Activated CD4-positive, alpha-beta T cell treated with anti-CD3 and anti-CD28 coated beads for 36 hours (primary cell): ENCODE measurements at regions not wholly inside any gene's neighbourhood (a gene's known extent, or its start where the extent isn't known, plus 50 kb on each side); places are given as distances from the start of the nearest gene placed in this dataset.

ENCODE experiments used
- ATAC-seq: fragments of 200-7000 bp; cut with Tn5 transposase; one replicate; pipeline ENCODE4 v1.10.0; 2021; ENCODE audit warnings: mild to moderate bottlenecking, moderate library complexity
- CTCF ChIA-PET: fragments of 350-600 bp; sonication (Branson Sonifier 250); formaldehyde crosslinking; loops from one replicate; lab custom pipeline; 2021; ENCODE audit warnings: antibody characterized with exemption; lab: Charles Lee
- POLR2A ChIA-PET: fragments of 350-600 bp; sonication (Branson Sonifier 250); formaldehyde crosslinking; loops from one replicate; lab custom pipeline; 2021; ENCODE audit warnings: antibody characterized with exemption, inconsistent platforms; lab: Charles Lee
- DNase-seq: peaks from one replicate; pipeline ENCODE4 v3.0.0-alpha.2; 2020
- H3K27ac Mint-ChIP-seq: one replicate; pipeline ENCODE4 v1.8.0; 2021; ENCODE audit warnings: mixed read lengths
- H3K27me3 Mint-ChIP-seq: one replicate; pipeline ENCODE4 v1.8.0; 2021; ENCODE audit warnings: mixed read lengths
- H3K36me3 Mint-ChIP-seq: one replicate; pipeline ENCODE4 v1.8.0; 2021; ENCODE audit warnings: low read depth, mixed read lengths
- H3K4me1 Mint-ChIP-seq: one replicate; pipeline ENCODE4 v1.8.0; 2021; ENCODE audit warnings: mixed read lengths
- H3K4me3 Mint-ChIP-seq: one replicate; pipeline ENCODE4 v1.8.0; 2021; ENCODE audit warnings: mild to moderate bottlenecking, moderate library complexity, mixed read lengths
- H3K9me3 Mint-ChIP-seq: one replicate; pipeline ENCODE4 v1.8.0; 2021; ENCODE audit warnings: low read depth, mixed read lengths
- intact Hi-C, 2 experiments: fragments of 100-400 bp; cut with DNase I in 1 of 2; cut with micrococcal nuclease in 1 of 2; formaldehyde crosslinking; loops; one replicate each; pipeline versions ENCODE4 v1.14.2 to v1.15.1; 2022 to 2024; cut with DNase I, micrococcal nuclease

- intact Hi-C loops = no loop called here
- POLR2A ChIA-PET = no interaction called here
- CTCF ChIA-PET = no interaction called here
- no peaks in the 10 kb centered on the region for H3K27me3 Mint-ChIP-seq
- DNase-seq (no peak), ATAC-seq (no peak)
- H3K4me1 Mint-ChIP-seq = no peaks in the 10 kb centered on the region
- H3K27ac Mint-ChIP-seq = no peak overlapping the region
- H3K36me3 Mint-ChIP-seq = no peaks in the 10 kb centered on the region
- H3K9me3 Mint-ChIP-seq = peaks cover 4% of the 10 kb centered on the region
- H3K4me3 Mint-ChIP-seq = no peak overlapping the region
Observed at GRCh38 chr2:150101947-150102346, 385.5 kb downstream of the RND3 start.

- Mint-ChIP-seq H3K4me1 (no peaks in the 10 kb centered on the region), H3K27me3 (no peaks in the 10 kb centered on the region), H3K9me3 (no peaks in the 10 kb centered on the region), H3K27ac (no peak overlapping the region), H3K36me3 (no peaks in the 10 kb centered on the region), H3K4me3 (no peak overlapping the region)
- ATAC-seq (no peak), DNase-seq (no peak)
- ChIA-PET CTCF (no interaction called here), POLR2A (no interaction called here)
- intact Hi-C loops = no loop called here
Observed at GRCh38 chr2:150100834-150101233, 386.6 kb downstream of the RND3 start.

DNA sequence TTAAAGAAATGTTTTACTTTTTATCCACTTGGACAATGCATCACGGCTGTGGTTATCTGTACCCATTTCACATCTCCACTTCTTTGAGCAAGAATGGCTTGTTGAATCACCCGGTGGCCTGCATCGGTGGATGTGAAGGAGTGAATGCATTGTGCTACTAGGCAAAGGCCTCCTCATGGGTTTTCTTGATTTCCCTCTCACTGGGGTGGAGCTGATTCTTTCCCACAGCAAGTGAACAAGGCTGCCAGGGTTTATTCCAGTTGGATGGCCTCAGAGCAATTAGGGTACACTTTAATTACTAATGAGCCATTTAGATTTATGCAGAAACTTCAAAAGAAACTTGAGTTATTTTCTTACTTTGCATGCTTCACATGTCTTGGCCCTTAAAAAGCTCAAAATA is 387.1 kb downstream of the RND3 start:
- no peak overlapping the region for H3K4me3 Mint-ChIP-seq
- H3K9me3 Mint-ChIP-seq = no peaks in the 10 kb centered on the region
- ATAC-seq (no peak), DNase-seq (no peak)
- H3K27ac Mint-ChIP-seq = no peak overlapping the region
- no peaks in the 10 kb centered on the region for H3K36me3 Mint-ChIP-seq
- no peaks in the 10 kb centered on the region for H3K27me3 Mint-ChIP-seq
- POLR2A ChIA-PET = no interaction called here
- CTCF ChIA-PET = interaction anchor here (0.6 kb wide), 1 partner anchor 1166 kb away, joined by 3 read pairs; no protein-coding TSS in a partner anchor
- intact Hi-C loops = no loop called here
- no peaks in the 10 kb centered on the region for H3K4me1 Mint-ChIP-seq

DNA sequence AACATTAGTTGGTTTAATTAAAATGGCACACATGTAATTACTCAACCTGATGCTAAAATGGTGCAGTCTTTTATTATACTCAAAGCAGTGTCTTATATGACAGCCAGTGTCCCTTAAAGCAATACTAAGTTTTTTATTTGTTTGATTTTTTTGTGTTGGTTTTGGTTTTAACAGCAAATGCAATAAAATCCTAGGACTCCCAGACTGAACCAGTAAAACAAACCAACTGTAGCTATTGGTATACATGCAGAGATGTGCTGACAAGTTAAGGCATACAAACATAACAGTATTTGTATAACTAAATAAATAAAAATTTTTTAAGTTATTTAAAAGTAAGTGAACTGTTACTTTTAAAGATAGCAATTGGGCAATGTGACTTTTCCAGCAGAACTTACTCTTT is 387.7 kb downstream of the RND3 start:
- POLR2A ChIA-PET = no interaction called here
- Mint-ChIP-seq H3K4me3 (no peak overlapping the region), H3K4me1 (no peaks in the 10 kb centered on the region), H3K9me3 (no peaks in the 10 kb centered on the region), H3K27me3 (no peaks in the 10 kb centered on the region), H3K36me3 (no peaks in the 10 kb centered on the region), H3K27ac (no peak overlapping the region)
- intact Hi-C loops = no loop called here
- DNase-seq (no peak), ATAC-seq (no peak)
- CTCF ChIA-PET = interaction anchor here (0.6 kb wide), 1 partner anchor 1167 kb away, joined by 3 read pairs; no protein-coding TSS in a partner anchor

DNA sequence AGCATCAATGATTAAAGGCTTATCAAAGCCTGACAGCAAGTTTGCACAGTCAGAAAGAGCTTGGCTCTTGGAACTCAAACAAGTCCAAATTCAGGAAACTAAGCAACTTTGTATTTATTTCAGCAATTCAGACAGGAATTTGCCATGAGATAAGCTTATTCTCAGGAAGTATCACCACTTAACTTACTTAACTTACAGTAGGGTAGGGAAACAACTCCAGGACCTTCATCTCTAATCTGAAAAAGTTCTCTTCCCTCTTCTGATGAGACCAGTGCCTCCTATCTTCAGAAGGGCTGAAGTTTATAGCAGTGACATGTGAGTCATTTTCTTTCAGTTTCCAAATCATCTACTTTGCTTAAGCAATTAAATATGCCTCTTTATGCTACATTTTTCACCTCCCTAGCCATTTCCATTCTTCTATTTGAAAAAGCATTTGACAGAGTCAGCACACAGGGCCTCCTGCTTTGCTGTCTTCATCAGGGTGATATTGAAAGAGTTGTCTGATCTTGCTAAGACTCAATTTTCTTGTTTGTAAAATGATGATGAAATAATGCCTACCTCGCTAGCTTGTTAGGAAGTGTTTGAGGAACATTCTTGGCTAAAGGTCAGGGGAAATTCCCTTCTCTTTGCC is 389.5 kb downstream of the RND3 start:
- POLR2A ChIA-PET = no interaction called here
- ATAC-seq (no peak), DNase-seq (no peak)
- CTCF ChIA-PET = no interaction called here
- Mint-ChIP-seq H3K4me3 (no peak overlapping the region), H3K9me3 (no peaks in the 10 kb centered on the region), H3K27me3 (no peaks in the 10 kb centered on the region), H3K4me1 (no peaks in the 10 kb centered on the region), H3K27ac (no peak overlapping the region), H3K36me3 (no peaks in the 10 kb centered on the region)
- intact Hi-C loops = no loop called here

DNA sequence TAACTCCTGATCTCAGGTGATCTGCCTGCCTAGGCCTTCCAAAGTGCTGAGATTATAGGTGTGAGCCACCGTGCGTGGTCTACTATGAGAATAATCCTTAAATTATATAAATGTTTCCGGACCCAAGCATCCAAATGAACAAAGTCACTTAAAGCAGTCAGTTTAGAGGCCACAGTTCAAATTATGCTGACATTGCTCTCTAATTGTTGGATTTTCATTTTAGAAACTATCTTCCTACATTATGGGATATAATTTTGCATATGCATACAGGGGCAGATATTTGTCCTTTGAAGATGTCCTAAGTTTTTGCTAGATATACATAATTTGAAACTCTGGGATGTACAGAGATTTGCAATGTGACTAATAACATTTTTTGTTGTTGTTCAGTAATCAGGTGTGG is 390.1 kb downstream of the RND3 start:
- CTCF ChIA-PET = no interaction called here
- DNase-seq = no peak
- POLR2A ChIA-PET = no interaction called here
- Mint-ChIP-seq H3K27me3 (no peaks in the 10 kb centered on the region), H3K4me3 (no peak overlapping the region), H3K36me3 (no peaks in the 10 kb centered on the region), H3K27ac (no peak overlapping the region), H3K4me1 (no peaks in the 10 kb centered on the region), H3K9me3 (no peaks in the 10 kb centered on the region)
- intact Hi-C loops = no loop called here
- no peak for ATAC-seq

DNA sequence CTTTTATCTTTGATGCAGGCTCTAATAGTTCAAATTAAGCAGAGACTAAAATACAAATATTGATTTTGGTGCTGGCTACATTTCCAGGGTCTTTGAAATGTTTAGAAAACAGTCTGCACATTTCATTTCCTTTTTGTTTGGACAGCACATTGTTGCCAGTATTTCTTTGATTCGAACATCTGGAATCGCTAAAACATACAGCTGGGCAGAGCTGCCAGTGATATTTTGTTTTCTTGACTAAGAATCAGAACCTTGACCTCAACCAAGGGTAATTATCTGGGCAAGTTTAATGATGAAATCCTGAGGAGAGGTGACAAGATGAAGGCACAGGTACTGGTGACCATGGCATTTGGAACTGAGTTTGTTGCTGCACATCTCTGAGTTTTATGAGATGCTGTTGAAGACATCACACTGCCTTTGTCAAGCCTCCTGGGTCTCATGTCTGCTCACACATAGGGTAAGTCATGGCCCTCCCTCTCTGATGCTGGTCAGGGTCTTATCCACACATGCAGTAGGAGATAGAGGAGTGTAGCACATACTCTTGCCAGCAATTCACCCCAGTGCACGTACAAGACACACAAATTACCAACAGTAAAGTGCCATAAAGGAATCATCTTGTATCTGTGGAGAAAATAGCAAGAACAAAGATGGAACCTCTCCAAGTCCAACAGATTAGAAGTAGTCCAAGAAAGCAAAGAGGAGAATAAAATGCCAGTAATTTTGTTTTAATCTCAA is 391.9 kb downstream of the RND3 start:
- intact Hi-C loops = no loop called here
- ATAC-seq = no peak
- H3K27me3 Mint-ChIP-seq = no peaks in the 10 kb centered on the region
- ChIA-PET CTCF (no interaction called here), POLR2A (no interaction called here)
- H3K4me3 Mint-ChIP-seq = no peak overlapping the region
- no peak overlapping the region for H3K27ac Mint-ChIP-seq
- no peaks in the 10 kb centered on the region for H3K9me3 Mint-ChIP-seq
- no peak for DNase-seq
- no peaks in the 10 kb centered on the region for H3K36me3 Mint-ChIP-seq
- no peaks in the 10 kb centered on the region for H3K4me1 Mint-ChIP-seq

DNA sequence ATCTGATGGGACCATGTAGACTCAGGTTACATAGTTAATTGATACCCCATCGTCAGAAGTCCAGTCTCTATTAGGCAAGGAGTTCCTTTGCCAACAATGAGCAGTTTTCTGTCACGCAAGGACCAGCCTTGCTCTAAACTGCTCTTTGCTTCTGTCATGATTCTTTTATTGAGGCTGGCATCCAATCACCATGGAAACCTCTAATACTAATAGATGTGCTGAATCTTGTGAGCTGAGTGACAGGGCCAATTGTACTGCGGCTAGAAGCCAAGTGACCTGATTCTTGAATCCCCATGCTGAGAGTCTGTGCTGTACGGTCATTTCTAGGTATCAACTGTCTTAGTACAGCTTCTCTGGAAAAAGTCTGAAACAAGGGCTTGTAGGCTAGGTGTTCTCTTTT is 395.6 kb downstream of the RND3 start:
- H3K4me3 Mint-ChIP-seq = no peak overlapping the region
- intact Hi-C loops = no loop called here
- no peaks in the 10 kb centered on the region for H3K4me1 Mint-ChIP-seq
- no peak overlapping the region for H3K27ac Mint-ChIP-seq
- ChIA-PET CTCF (no interaction called here), POLR2A (no interaction called here)
- DNase-seq (no peak), ATAC-seq (no peak)
- no peaks in the 10 kb centered on the region for H3K27me3 Mint-ChIP-seq
- H3K36me3 Mint-ChIP-seq = no peaks in the 10 kb centered on the region
- H3K9me3 Mint-ChIP-seq = no peaks in the 10 kb centered on the region

GRCh38 chr2:150090031-150090430 is 397.4 kb downstream of the RND3 start:
- peaks cover 1% of the 10 kb centered on the region for H3K9me3 Mint-ChIP-seq
- no peak for DNase-seq
- H3K36me3 Mint-ChIP-seq = no peaks in the 10 kb centered on the region
- ATAC-seq = no peak
- no peaks in the 10 kb centered on the region for H3K4me1 Mint-ChIP-seq
- intact Hi-C loops = no loop called here
- CTCF ChIA-PET = no interaction called here
- H3K27ac Mint-ChIP-seq = no peak overlapping the region
- no peak overlapping the region for H3K4me3 Mint-ChIP-seq
- POLR2A ChIA-PET = no interaction called here
- no peaks in the 10 kb centered on the region for H3K27me3 Mint-ChIP-seq

DNA sequence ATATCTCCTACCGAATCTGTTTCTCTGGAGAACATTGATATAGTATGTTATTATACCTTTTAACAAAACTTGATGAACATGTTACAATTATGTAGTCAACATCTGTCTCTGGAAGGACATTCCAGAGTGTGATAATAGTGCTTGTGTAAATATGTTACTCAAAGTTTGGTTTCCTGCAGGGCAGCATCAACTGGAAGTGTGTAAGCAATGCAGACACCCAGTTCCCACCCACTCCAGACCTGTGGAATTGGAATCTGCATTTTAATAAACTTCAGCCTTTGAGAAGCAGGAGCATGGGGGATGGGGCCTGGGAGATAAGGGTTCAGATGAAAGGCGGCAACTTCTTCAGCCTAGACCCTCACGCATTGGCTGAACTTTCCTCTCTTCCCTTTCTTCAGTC is 398.9 kb downstream of the RND3 start:
- peaks cover 3% of the 10 kb centered on the region for H3K9me3 Mint-ChIP-seq
- H3K27ac Mint-ChIP-seq = no peak overlapping the region
- no peak for DNase-seq
- intact Hi-C loops = no loop called here
- no peak overlapping the region for H3K4me3 Mint-ChIP-seq
- CTCF ChIA-PET = no interaction called here
- no peaks in the 10 kb centered on the region for H3K27me3 Mint-ChIP-seq
- POLR2A ChIA-PET = no interaction called here
- ATAC-seq = no peak
- H3K36me3 Mint-ChIP-seq = no peaks in the 10 kb centered on the region
- no peaks in the 10 kb centered on the region for H3K4me1 Mint-ChIP-seq

GRCh38 chr2:150085478-150085877 is 402.0 kb downstream of the RND3 start:
- CTCF ChIA-PET = interaction anchor here (0.6 kb wide), 1 partner anchor 18 kb away, joined by 3 read pairs; no protein-coding TSS in a partner anchor
- Mint-ChIP-seq H3K4me1 (no peaks in the 10 kb centered on the region), H3K27ac (no peak overlapping the region), H3K4me3 (no peak overlapping the region), H3K9me3 (peaks cover 5% of the 10 kb centered on the region), H3K36me3 (no peaks in the 10 kb centered on the region), H3K27me3 (no peaks in the 10 kb centered on the region)
- ATAC-seq (no peak), DNase-seq (no peak)
- POLR2A ChIA-PET = no interaction called here
- intact Hi-C loops = no loop called here

- H3K27ac Mint-ChIP-seq = no peak overlapping the region
- no peaks in the 10 kb centered on the region for H3K4me1 Mint-ChIP-seq
- ChIA-PET CTCF (no interaction called here), POLR2A (no interaction called here)
- intact Hi-C loops = no loop called here
- no peaks in the 10 kb centered on the region for H3K27me3 Mint-ChIP-seq
- H3K36me3 Mint-ChIP-seq = no peaks in the 10 kb centered on the region
- H3K9me3 Mint-ChIP-seq = peaks cover 5% of the 10 kb centered on the region
- DNase-seq (no peak), ATAC-seq (no peak)
- no peak overlapping the region for H3K4me3 Mint-ChIP-seq
Observed at GRCh38 chr2:150081775-150082481, 405.5 kb downstream of the RND3 start.
